ENCODE measurements at regions not wholly inside any gene's neighbourhood (a gene's known extent, or its start where the extent isn't known, plus 50 kb on each side); places are given as distances from the start of the nearest gene placed in this dataset.
"Not testable (repeated sequence)": the region's sequence is repeated elsewhere in the genome, so short reads cannot be mapped to it uniquely, and the experiment has no call there.

DNA sequence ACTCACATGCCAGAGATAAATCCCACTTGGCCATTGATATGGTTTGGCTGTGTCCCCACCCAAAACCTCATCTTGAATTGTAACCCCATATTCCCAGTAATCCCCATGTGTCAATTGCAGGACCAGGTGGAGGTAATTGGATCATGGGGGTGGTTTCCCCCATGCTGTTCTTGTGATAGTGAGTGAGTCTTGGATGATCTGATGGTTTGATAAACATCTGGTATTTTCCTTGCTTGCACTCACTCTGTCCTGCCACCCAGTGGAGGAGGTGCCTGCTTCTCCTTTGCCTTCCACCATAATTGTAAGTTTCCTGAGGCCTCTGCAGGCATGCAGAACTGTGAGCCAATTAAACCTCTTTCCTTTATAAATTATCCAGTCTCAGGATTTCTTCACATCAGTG, 50.4 kb upstream of the B3GAT2 start:
- in situ Hi-C loops (cut with HindIII; ENCODE audit: low pct_ligation_motif_present, low pct_unique_long_range_greater_than_20kb, low sequenced_read_pairs); DNase-seq: not testable (repeated sequence)

GRCh38 chr6:71011871-71012371, 55.1 kb upstream of the B3GAT2 start:
- in situ Hi-C loops (cut with HindIII; ENCODE audit: low pct_ligation_motif_present, low pct_unique_long_range_greater_than_20kb, low sequenced_read_pairs) = no loop called here
- no peak for DNase-seq

DNA sequence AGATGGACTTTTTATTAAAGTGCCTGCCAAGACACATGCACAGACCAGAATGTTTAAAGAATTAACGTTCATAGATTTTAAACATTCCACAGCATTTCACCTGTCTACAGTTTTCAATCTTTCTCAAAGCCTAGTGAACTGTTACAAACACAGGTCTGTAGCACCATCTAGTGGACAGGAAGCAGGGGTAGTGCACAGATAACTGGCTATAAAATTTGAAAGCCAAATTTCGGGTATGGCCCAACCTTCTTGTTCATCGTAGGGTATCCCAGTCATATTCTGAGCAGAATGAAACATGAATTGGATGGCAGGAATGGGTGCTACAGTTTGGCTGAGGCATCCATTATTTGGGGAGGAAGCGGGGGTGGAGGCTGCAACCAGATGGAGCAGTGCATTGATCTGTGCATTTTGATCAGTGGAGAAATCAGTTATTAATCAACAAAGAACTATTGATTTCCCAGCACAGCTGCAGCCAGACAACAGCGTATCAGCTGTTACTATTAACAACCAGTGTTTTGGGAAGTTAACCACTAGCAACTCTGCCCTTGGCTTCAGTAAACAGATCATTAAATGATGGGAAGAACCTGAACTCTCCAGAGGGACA, 56.1 kb upstream of the B3GAT2 start:
- DNase-seq = peak; percentile 52
- in situ Hi-C loops (cut with HindIII; ENCODE audit: low pct_ligation_motif_present, low pct_unique_long_range_greater_than_20kb, low sequenced_read_pairs) = no loop called here

DNA sequence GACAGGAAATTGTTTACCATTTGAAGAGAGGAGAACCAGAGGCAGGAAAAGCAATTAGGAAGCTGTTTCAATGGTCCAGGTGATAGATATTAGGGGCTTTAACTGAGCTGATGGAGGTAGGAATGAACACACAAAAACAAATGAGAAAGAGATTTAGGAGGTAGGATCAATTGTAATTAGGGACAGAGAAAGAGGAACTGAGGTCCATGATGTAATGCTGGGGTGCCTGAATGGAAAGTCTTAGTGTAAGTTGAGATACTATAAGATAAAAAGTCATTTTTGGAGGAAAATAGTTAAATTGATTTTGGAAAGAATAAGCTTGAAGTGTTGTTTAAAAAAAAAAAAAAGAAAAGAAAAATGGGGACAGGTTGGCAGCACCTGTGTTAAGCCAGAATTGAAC, 58.5 kb upstream of the B3GAT2 start:
- in situ Hi-C loops (cut with HindIII; ENCODE audit: low pct_ligation_motif_present, low pct_unique_long_range_greater_than_20kb, low sequenced_read_pairs) = no loop called here
- DNase-seq = no peak

- no peak for DNase-seq
Measured at GRCh38 chr6:71028236-71028876, 71.5 kb upstream of the B3GAT2 start.

GRCh38 chr6:71028877-71029252, 72.0 kb upstream of the B3GAT2 start:
- DNase-seq = no peak
- in situ Hi-C loops (cut with HindIII; ENCODE audit: low pct_ligation_motif_present, low pct_unique_long_range_greater_than_20kb, low sequenced_read_pairs) = no loop called here

More at GRCh38 chr6:71028236-71028876, 71.5 kb upstream of the B3GAT2 start:
- in situ Hi-C loops (cut with HindIII; ENCODE audit: low pct_ligation_motif_present, low pct_unique_long_range_greater_than_20kb, low sequenced_read_pairs) = no loop called here

GRCh38 chr6:71029555-71029954, 72.7 kb upstream of the B3GAT2 start:
- in situ Hi-C loops (cut with HindIII; ENCODE audit: low pct_ligation_motif_present, low pct_unique_long_range_greater_than_20kb, low sequenced_read_pairs) = no loop called here
- DNase-seq = no peak

DNA sequence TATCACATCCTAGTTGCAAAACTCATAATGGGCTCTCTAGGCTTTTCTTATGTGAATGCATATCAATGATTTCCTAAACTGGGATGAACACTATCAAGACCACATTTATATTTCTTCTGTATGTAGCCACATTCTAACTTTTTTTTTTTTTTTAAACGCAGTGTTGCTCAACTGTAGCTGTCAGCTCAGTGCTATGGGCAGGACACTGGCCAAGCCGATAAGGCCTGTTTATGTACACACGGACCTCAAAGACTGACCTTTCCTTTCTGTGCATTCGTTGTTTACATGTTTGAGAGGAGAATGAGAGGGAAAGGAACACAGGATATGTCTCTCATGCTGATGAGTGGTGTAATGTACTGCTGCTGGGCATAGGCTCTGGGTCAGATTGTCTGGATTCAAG, 75.1 kb upstream of the B3GAT2 start:
- no peak for DNase-seq
- in situ Hi-C loops (cut with HindIII; ENCODE audit: low pct_ligation_motif_present, low pct_unique_long_range_greater_than_20kb, low sequenced_read_pairs) = no loop called here

GRCh38 chr6:71033171-71033570, 76.3 kb upstream of the B3GAT2 start:
- in situ Hi-C loops (cut with HindIII; ENCODE audit: low pct_ligation_motif_present, low pct_unique_long_range_greater_than_20kb, low sequenced_read_pairs) = no loop called here
- DNase-seq = no peak

DNA sequence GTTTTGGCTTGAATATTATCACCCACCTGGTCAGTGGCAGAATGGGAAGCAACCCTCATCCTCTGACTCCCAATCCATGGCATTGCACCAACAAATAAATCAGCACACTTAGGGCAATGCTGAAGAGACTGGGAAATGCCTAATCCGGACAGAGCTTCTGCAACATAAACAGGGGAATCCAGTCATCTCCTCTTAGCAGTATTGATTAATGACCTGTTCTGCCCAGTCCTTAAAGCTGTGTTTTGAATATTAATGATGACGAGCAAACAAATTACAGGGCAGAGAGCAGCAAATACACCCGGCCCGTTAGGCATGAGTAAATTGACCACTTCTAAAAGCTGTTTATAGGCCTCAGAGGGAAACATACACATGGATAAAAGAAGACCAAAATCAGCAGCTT, 77.0 kb upstream of the B3GAT2 start:
- in situ Hi-C loops (cut with HindIII; ENCODE audit: low pct_ligation_motif_present, low pct_unique_long_range_greater_than_20kb, low sequenced_read_pairs) = no loop called here
- DNase-seq = no peak

GRCh38 chr6:71034563-71035345, 77.9 kb upstream of the B3GAT2 start:
- no peak for DNase-seq
- in situ Hi-C loops (cut with HindIII; ENCODE audit: low pct_ligation_motif_present, low pct_unique_long_range_greater_than_20kb, low sequenced_read_pairs) = no loop called here

- no peak for DNase-seq
Measured at GRCh38 chr6:71035871-71036270, 79.0 kb upstream of the B3GAT2 start.

DNA sequence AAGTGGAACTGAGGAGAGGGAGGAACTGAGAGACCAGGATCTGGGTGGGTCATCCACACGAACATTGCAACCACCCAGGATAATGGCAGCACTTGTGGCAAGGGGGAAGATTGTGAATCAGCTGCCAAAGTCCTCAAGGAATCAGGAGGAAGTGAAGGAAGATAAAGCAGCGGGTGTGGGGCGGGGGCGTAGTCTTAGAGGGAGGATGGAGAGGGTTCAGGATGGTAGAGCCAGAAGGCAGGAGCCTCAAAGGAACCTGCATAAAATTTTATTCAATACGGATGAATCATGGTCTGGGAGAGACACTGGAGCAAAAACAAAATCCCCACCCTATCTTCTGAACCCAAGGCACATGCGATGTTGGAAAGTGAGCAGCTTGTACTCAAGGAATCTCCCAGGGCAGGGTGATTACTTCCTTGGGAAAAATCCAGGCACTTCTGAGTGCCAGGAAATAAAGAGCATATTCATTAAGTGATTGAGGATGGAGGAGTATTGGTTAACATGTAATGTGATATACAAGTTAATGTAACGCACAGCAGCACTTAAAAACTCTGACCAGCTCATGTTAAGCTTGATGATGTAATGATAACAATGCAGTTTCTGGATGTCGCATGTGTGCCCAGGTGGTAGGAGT, 82.0 kb upstream of the B3GAT2 start:
- no peak for DNase-seq
- in situ Hi-C loops (cut with HindIII; ENCODE audit: low pct_ligation_motif_present, low pct_unique_long_range_greater_than_20kb, low sequenced_read_pairs) = no loop called here

More at GRCh38 chr6:71035871-71036270, 79.0 kb upstream of the B3GAT2 start:
- in situ Hi-C loops (cut with HindIII; ENCODE audit: low pct_ligation_motif_present, low pct_unique_long_range_greater_than_20kb, low sequenced_read_pairs) = no loop called here

- in situ Hi-C loops (cut with HindIII; ENCODE audit: low pct_ligation_motif_present, low pct_unique_long_range_greater_than_20kb, low sequenced_read_pairs) = no loop called here
- DNase-seq = no peak
Measured at GRCh38 chr6:71040043-71040442, 83.2 kb upstream of the B3GAT2 start.

GRCh38 chr6:71040841-71041240, 84.0 kb upstream of the B3GAT2 start:
- in situ Hi-C loops (cut with HindIII; ENCODE audit: low pct_ligation_motif_present, low pct_unique_long_range_greater_than_20kb, low sequenced_read_pairs) = no loop called here
- DNase-seq = no peak

- in situ Hi-C loops (cut with HindIII; ENCODE audit: low pct_ligation_motif_present, low pct_unique_long_range_greater_than_20kb, low sequenced_read_pairs) = no loop called here
- DNase-seq = no peak
Measured at GRCh38 chr6:71043902-71044301, 87.0 kb upstream of the B3GAT2 start.

DNA sequence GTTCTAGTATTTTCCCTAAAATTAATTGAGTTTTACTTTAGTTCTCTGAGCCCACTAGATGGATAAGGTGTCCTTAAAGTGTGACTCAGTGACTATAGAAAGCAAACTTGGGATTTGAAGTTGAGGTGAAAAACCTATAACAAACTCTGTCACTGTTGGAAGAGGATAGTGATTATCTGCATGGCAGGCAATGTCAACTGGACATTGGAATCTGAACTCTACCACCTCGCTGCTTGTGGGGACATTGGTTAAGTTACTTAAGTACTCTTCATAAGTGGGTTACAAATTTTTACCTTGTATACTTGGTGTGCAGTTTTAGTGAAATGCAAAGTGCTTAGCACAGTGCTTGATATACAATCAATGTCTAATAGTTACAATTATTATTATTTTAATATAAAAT, 87.9 kb upstream of the B3GAT2 start:
- no peak for DNase-seq
- in situ Hi-C loops (cut with HindIII; ENCODE audit: low pct_ligation_motif_present, low pct_unique_long_range_greater_than_20kb, low sequenced_read_pairs) = no loop called here

- in situ Hi-C loops (cut with HindIII; ENCODE audit: low pct_ligation_motif_present, low pct_unique_long_range_greater_than_20kb, low sequenced_read_pairs) = no loop called here
- no peak for DNase-seq
Measured at GRCh38 chr6:71045296-71045695, 88.4 kb upstream of the B3GAT2 start.

- in situ Hi-C loops (cut with HindIII; ENCODE audit: low pct_ligation_motif_present, low pct_unique_long_range_greater_than_20kb, low sequenced_read_pairs) = no loop called here
Measured at GRCh38 chr6:71047417-71047816, 90.6 kb upstream of the B3GAT2 start.

More at GRCh38 chr6:71047417-71047816, 90.6 kb upstream of the B3GAT2 start:
- DNase-seq = no peak

All from ACHN (cell line).